ENCODE measurements at regions not wholly inside any gene's neighbourhood (a gene's known extent, or its start where the extent isn't known, plus 50 kb on each side); places are given as distances from the start of the nearest gene placed in this dataset.

DNA sequence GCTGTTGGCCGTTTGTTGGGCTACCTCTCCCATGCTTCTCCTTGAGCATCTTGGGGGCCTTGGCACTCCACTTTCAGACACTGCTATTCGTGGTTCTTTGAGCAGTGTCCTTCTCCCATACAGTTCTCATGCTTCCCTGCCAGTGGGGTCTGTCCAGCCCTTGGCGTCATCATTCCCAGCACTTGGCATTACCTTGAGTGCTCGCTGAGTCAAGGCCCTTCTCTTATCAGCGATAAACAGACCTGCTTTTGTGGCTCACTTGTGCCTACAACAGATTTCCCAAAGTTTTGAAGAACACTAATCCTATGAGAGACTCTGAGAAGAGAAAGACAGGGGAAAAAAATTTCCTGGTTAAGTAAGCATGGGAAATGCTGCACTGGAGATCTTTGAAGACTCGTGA, 85.3 kb downstream of the NOC3L start:
- no peak overlapping the region for H3K27ac Mint-ChIP-seq
- no peak overlapping the region for H3K4me3 ChIP-seq (replicated peaks in 1 of 3; ENCODE audit: low read depth in 2 of 3, low read length in 3 of 3)
- H3K27me3 ChIP-seq (ENCODE audit: control insufficient read depth in 2 of 2, insufficient read depth in 2 of 2, low read length in 2 of 2) = peaks cover 2 to 9% of the 10 kb centered on the region in 2 donors
- no peaks in the 10 kb centered on the region for H3K36me3 ChIP-seq (replicated peaks in 1 of 2; ENCODE audit: control insufficient read depth in 1 of 2, insufficient read depth in 2 of 2, low read length in 2 of 2)
- no peaks in the 10 kb centered on the region for H3K4me1 ChIP-seq (ENCODE audit: control insufficient read depth in 1 of 2, insufficient read depth in 2 of 2, low read length in 2 of 2)
- peaks cover 5 to 6% of the 10 kb centered on the region in 2 donors for H3K9me3 ChIP-seq (replicated peaks in 1 of 2; ENCODE audit: control insufficient read depth in 1 of 2, insufficient read depth in 1 of 2, low read length in 2 of 2)
- H3K27me3 Mint-ChIP-seq (ENCODE audit: low read depth in 3 of 3) = peaks cover 0 to 8% (median 5%) of the 10 kb centered on the region in 3 donors
- H3K4me1 Mint-ChIP-seq = peaks cover 3% of the 10 kb centered on the region
- H3K36me3 Mint-ChIP-seq = no peaks in the 10 kb centered on the region
- H3K9me3 Mint-ChIP-seq = peaks cover 4 to 8% (median 5%) of the 10 kb centered on the region in 7 donors
- TF ChIP-seq, protein P1, sequence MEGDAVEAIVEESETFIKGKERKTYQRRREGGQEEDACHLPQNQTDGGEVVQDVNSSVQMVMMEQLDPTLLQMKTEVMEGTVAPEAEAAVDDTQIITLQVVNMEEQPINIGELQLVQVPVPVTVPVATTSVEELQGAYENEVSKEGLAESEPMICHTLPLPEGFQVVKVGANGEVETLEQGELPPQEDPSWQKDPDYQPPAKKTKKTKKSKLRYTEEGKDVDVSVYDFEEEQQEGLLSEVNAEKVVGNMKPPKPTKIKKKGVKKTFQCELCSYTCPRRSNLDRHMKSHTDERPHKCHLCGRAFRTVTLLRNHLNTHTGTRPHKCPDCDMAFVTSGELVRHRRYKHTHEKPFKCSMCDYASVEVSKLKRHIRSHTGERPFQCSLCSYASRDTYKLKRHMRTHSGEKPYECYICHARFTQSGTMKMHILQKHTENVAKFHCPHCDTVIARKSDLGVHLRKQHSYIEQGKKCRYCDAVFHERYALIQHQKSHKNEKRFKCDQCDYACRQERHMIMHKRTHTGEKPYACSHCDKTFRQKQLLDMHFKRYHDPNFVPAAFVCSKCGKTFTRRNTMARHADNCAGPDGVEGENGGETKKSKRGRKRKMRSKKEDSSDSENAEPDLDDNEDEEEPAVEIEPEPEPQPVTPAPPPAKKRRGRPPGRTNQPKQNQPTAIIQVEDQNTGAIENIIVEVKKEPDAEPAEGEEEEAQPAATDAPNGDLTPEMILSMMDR (IDR thresholded peaks at IDR 0.05) = no peak
- no peak overlapping the region for H3K4me3 Mint-ChIP-seq
- H3K4me2 ChIP-seq (replicated peaks; ENCODE audit: extremely low read depth, low read length, poor library complexity, severe bottlenecking) = no peak overlapping the region
- H3K79me2 ChIP-seq (ENCODE audit: insufficient read depth, low read length) = no peaks in the 10 kb centered on the region
- H3K9ac ChIP-seq (ENCODE audit: insufficient read depth, low read length, poor library complexity, severe bottlenecking) = no peak overlapping the region
- H3K27ac ChIP-seq (ENCODE audit: low read depth in 1 of 2, low read length in 2 of 2) = no peak overlapping the region
- H4K20me1 ChIP-seq (ENCODE audit: insufficient read depth, low read length) = no peaks in the 10 kb centered on the region
- intact Hi-C loops (cut with micrococcal nuclease) = no loop called here
- no peak for DNase-seq
- no peak overlapping the region for H2AFZ ChIP-seq (ENCODE audit: insufficient read depth, low read depth, low read length, poor library complexity, severe bottlenecking)
- WGBS (ENCODE audit: insufficient coverage) = 94% methylated on average over 5 of the region's 6 CpGs

DNA sequence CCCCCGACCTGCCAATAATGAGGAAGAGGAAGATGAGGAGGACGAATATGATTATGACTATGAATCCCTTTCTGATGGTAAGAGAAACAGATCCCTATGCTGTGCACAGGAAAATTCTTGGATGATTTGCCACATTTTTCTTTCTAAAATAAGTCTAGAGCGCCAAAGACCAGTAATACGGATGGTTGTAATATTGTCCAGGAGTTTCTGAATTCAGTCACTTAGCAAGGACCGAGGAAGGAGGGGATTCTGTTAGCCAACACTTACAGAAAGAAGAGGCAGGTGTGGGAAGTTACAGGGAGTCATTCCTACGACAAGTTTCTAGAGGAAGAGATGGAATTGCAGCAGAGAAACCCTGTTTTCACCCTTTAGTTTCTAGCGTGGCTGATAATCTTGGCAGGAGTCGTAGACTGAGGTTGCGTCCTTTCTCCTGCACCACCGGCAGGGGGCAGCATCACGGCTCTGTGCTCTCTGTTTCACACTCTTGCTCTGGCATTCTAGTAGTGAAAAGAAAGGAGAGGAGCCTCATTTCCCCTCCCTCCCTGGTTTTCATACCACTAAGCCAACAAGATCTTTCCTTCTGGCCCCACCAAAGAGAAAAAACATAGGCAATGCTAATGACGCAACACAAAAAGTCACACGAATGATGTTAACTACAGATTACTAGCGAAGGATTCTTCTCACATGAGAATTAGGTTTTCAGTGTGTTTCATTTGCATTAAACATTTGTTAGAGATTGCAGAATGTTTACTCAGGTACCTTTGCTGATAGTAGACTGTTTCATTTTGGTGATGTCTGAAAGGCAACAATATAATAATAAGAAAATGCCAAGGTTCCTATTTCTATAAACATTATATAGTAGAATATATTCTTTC, 82.7 kb downstream of the NOC3L start:
- Mint-ChIP-seq H3K36me3 (no peaks in the 10 kb centered on the region), H3K27me3 (ENCODE audit: low read depth in 3 of 3) (peaks cover 2 to 11% (median 5%) of the 10 kb centered on the region in 3 donors), H3K9me3 (peaks cover 0 to 2% (median 0%) of the 10 kb centered on the region in 7 donors), H3K4me3 (peak overlapping the region in 1 of 2 donors; percentile 61), H3K4me1 (peaks cover 3% of the 10 kb centered on the region), H3K27ac (no peak overlapping the region)
- Histone ChIP-seq H3K27ac (ENCODE audit: low read depth in 1 of 2, low read length in 2 of 2) (no peak overlapping the region), H3K4me3 (replicated peaks in 1 of 3; ENCODE audit: low read depth in 2 of 3, low read length in 3 of 3) (no peak overlapping the region), H3K79me2 (ENCODE audit: insufficient read depth, low read length) (no peaks in the 10 kb centered on the region), H3K9ac (ENCODE audit: insufficient read depth, low read length, poor library complexity, severe bottlenecking) (no peak overlapping the region), H3K4me2 (replicated peaks; ENCODE audit: extremely low read depth, low read length, poor library complexity, severe bottlenecking) (no peak overlapping the region), H3K9me3 (replicated peaks in 1 of 2; ENCODE audit: control insufficient read depth in 1 of 2, insufficient read depth in 1 of 2, low read length in 2 of 2) (no peaks in the 10 kb centered on the region), H2AFZ (ENCODE audit: insufficient read depth, low read depth, low read length, poor library complexity, severe bottlenecking) (peak overlapping the region; percentile 4), H3K27me3 (ENCODE audit: control insufficient read depth in 2 of 2, insufficient read depth in 2 of 2, low read length in 2 of 2) (peaks cover 4 to 12% of the 10 kb centered on the region in 2 donors), H4K20me1 (ENCODE audit: insufficient read depth, low read length) (no peaks in the 10 kb centered on the region), H3K36me3 (replicated peaks in 1 of 2; ENCODE audit: control insufficient read depth in 1 of 2, insufficient read depth in 2 of 2, low read length in 2 of 2) (no peaks in the 10 kb centered on the region), H3K4me1 (ENCODE audit: control insufficient read depth in 1 of 2, insufficient read depth in 2 of 2, low read length in 2 of 2) (no peaks in the 10 kb centered on the region)
- 25% methylated on average over 2 of the region's 14 CpGs for WGBS (ENCODE audit: insufficient coverage)
- TF ChIP-seq, protein P1 (IDR thresholded peaks at IDR 0.05) = peak; percentile 94
- DNase-seq = peak; percentile 6 to 34 (median 31)
- intact Hi-C loops (cut with micrococcal nuclease) = loop anchor here (2.0 to 5.0 kb wide), 2 partner anchors 162 to 167 kb away; no protein-coding TSS in a partner anchor

Measured in CD14-positive monocyte (primary cell).